MG63 (cell line): ENCODE measurements at regions not wholly inside any gene's neighbourhood (a gene's known extent, or its start where the extent isn't known, plus 50 kb on each side); places are given as distances from the start of the nearest gene placed in this dataset.

ENCODE experiments used
- DNase-seq: peaks from one replicate; pipeline ENCODE4 v3.0.0-alpha.2; 2020
- H3K27me3 ChIP-seq: fragments of 250-450 bp; sonication (Bioruptor Pico); 2 replicates; pipeline ENCODE4 v1.5.1; 2020; ENCODE audit warnings: mild to moderate bottlenecking, moderate library complexity
- H3K36me3 ChIP-seq: fragments of 250-450 bp; sonication (Bioruptor Pico); 2 replicates; pipeline ENCODE4 v1.5.1; 2020; ENCODE audit warnings: mild to moderate bottlenecking, moderate library complexity
- H3K4me3 ChIP-seq: fragments of 250-450 bp; sonication (Bioruptor Pico); 2 replicates; pipeline ENCODE4 v1.5.1; 2020; ENCODE audit warnings: mild to moderate bottlenecking, moderate library complexity
- H3K9me3 ChIP-seq: fragments of 250-450 bp; sonication (Bioruptor Pico); 2 replicates; pipeline ENCODE4 v1.5.1; 2020; ENCODE audit warnings: mild to moderate bottlenecking, moderate library complexity

GRCh38 chr10:108690530-108690929 is 1232.8 kb downstream of the XPNPEP1 start:
- H3K27me3 ChIP-seq = no peaks in the 10 kb centered on the region
- H3K9me3 ChIP-seq = no peaks in the 10 kb centered on the region
- no peak for DNase-seq
- H3K4me3 ChIP-seq = no peak overlapping the region
- H3K36me3 ChIP-seq = no peaks in the 10 kb centered on the region

- H3K36me3 ChIP-seq = no peaks in the 10 kb centered on the region
- H3K27me3 ChIP-seq = no peaks in the 10 kb centered on the region
- no peak overlapping the region for H3K4me3 ChIP-seq
- no peak for DNase-seq
- no peaks in the 10 kb centered on the region for H3K9me3 ChIP-seq
Measured at GRCh38 chr10:108689891-108690290, 1233.4 kb downstream of the XPNPEP1 start.

GRCh38 chr10:108688314-108688713 is 1235.0 kb downstream of the XPNPEP1 start:
- no peak for DNase-seq
- no peaks in the 10 kb centered on the region for H3K36me3 ChIP-seq
- H3K9me3 ChIP-seq = no peaks in the 10 kb centered on the region
- no peaks in the 10 kb centered on the region for H3K27me3 ChIP-seq
- no peak overlapping the region for H3K4me3 ChIP-seq

- no peak for DNase-seq
- Histone ChIP-seq H3K9me3 (no peaks in the 10 kb centered on the region), H3K4me3 (no peak overlapping the region), H3K36me3 (no peaks in the 10 kb centered on the region), H3K27me3 (no peaks in the 10 kb centered on the region)
Measured at GRCh38 chr10:108685863-108686531, 1237.3 kb downstream of the XPNPEP1 start.

GRCh38 chr10:108684431-108684830 is 1238.9 kb downstream of the XPNPEP1 start:
- no peak for DNase-seq
- Histone ChIP-seq H3K4me3 (no peak overlapping the region), H3K9me3 (no peaks in the 10 kb centered on the region), H3K27me3 (no peaks in the 10 kb centered on the region), H3K36me3 (no peaks in the 10 kb centered on the region)

GRCh38 chr10:108673741-108674140 is 1249.6 kb downstream of the XPNPEP1 start:
- Histone ChIP-seq H3K27me3 (no peaks in the 10 kb centered on the region), H3K36me3 (no peaks in the 10 kb centered on the region), H3K4me3 (no peak overlapping the region), H3K9me3 (no peaks in the 10 kb centered on the region)
- no peak for DNase-seq

GRCh38 chr10:108663587-108663986 is 1259.7 kb downstream of the XPNPEP1 start:
- no peaks in the 10 kb centered on the region for H3K9me3 ChIP-seq
- no peaks in the 10 kb centered on the region for H3K36me3 ChIP-seq
- H3K4me3 ChIP-seq = no peak overlapping the region
- H3K27me3 ChIP-seq = no peaks in the 10 kb centered on the region
- DNase-seq = no peak

GRCh38 chr10:108662975-108663374 is 1260.3 kb downstream of the XPNPEP1 start:
- DNase-seq = no peak
- no peaks in the 10 kb centered on the region for H3K36me3 ChIP-seq

GRCh38 chr10:108655057-108655456 is 1268.3 kb downstream of the XPNPEP1 start:
- no peak for DNase-seq
- Histone ChIP-seq H3K4me3 (no peak overlapping the region), H3K27me3 (no peaks in the 10 kb centered on the region), H3K36me3 (no peaks in the 10 kb centered on the region), H3K9me3 (no peaks in the 10 kb centered on the region)

More at GRCh38 chr10:108662975-108663374, 1260.3 kb downstream of the XPNPEP1 start:
- Histone ChIP-seq H3K9me3 (no peaks in the 10 kb centered on the region), H3K27me3 (no peaks in the 10 kb centered on the region), H3K4me3 (no peak overlapping the region)

- no peak for DNase-seq
- no peak overlapping the region for H3K4me3 ChIP-seq
- H3K27me3 ChIP-seq = no peaks in the 10 kb centered on the region
- no peaks in the 10 kb centered on the region for H3K36me3 ChIP-seq
- H3K9me3 ChIP-seq = no peaks in the 10 kb centered on the region
Measured at GRCh38 chr10:108653531-108653930, 1269.8 kb downstream of the XPNPEP1 start.

- Histone ChIP-seq H3K4me3 (no peak overlapping the region), H3K36me3 (no peaks in the 10 kb centered on the region), H3K9me3 (no peaks in the 10 kb centered on the region), H3K27me3 (no peaks in the 10 kb centered on the region)
- no peak for DNase-seq
Measured at GRCh38 chr10:108639010-108639409, 1284.3 kb downstream of the XPNPEP1 start.

- no peak for DNase-seq
- Histone ChIP-seq H3K36me3 (no peaks in the 10 kb centered on the region), H3K9me3 (no peaks in the 10 kb centered on the region), H3K27me3 (no peaks in the 10 kb centered on the region), H3K4me3 (no peak overlapping the region)
Measured at GRCh38 chr10:108638225-108638624, 1285.1 kb downstream of the XPNPEP1 start.

- DNase-seq = no peak
Measured at GRCh38 chr10:108633046-108633445, 1290.3 kb downstream of the XPNPEP1 start.

GRCh38 chr10:108632144-108632543 is 1291.2 kb downstream of the XPNPEP1 start:
- Histone ChIP-seq H3K4me3 (no peak overlapping the region), H3K36me3 (no peaks in the 10 kb centered on the region), H3K27me3 (no peaks in the 10 kb centered on the region), H3K9me3 (no peaks in the 10 kb centered on the region)
- no peak for DNase-seq

More at GRCh38 chr10:108633046-108633445, 1290.3 kb downstream of the XPNPEP1 start:
- Histone ChIP-seq H3K9me3 (no peaks in the 10 kb centered on the region), H3K27me3 (no peaks in the 10 kb centered on the region), H3K36me3 (no peaks in the 10 kb centered on the region), H3K4me3 (no peak overlapping the region)

GRCh38 chr10:108631332-108631731 is 1292.0 kb downstream of the XPNPEP1 start:
- DNase-seq = no peak
- Histone ChIP-seq H3K4me3 (no peak overlapping the region), H3K9me3 (no peaks in the 10 kb centered on the region), H3K27me3 (no peaks in the 10 kb centered on the region), H3K36me3 (no peaks in the 10 kb centered on the region)

GRCh38 chr10:108629834-108630233 is 1293.5 kb downstream of the XPNPEP1 start:
- H3K27me3 ChIP-seq = no peaks in the 10 kb centered on the region
- H3K9me3 ChIP-seq = no peaks in the 10 kb centered on the region
- H3K4me3 ChIP-seq = no peak overlapping the region
- H3K36me3 ChIP-seq = no peaks in the 10 kb centered on the region
- DNase-seq = no peak

GRCh38 chr10:108624052-108624451 is 1299.3 kb downstream of the XPNPEP1 start:
- no peak overlapping the region for H3K4me3 ChIP-seq
- H3K27me3 ChIP-seq = no peaks in the 10 kb centered on the region
- H3K36me3 ChIP-seq = no peaks in the 10 kb centered on the region

GRCh38 chr10:108620821-108621534 is 1302.3 kb downstream of the XPNPEP1 start:
- H3K27me3 ChIP-seq = no peaks in the 10 kb centered on the region
- H3K4me3 ChIP-seq = no peak overlapping the region
- H3K36me3 ChIP-seq = no peaks in the 10 kb centered on the region
- no peak for DNase-seq
- H3K9me3 ChIP-seq = no peaks in the 10 kb centered on the region

More at GRCh38 chr10:108624052-108624451, 1299.3 kb downstream of the XPNPEP1 start:
- DNase-seq = no peak
- H3K9me3 ChIP-seq = no peaks in the 10 kb centered on the region
